BE2C (cell line): ENCODE measurements at regions not wholly inside any gene's neighbourhood (a gene's known extent, or its start where the extent isn't known, plus 50 kb on each side); places are given as distances from the start of the nearest gene placed in this dataset.

Experiments used
- DNase-seq: peaks from one replicate; pipeline ENCODE4 v3.0.0-alpha.2; 2020
- H3K27me3 ChIP-seq: fragments of 250-450 bp; sonication (Bioruptor Pico); 2 replicates; pipeline ENCODE4 v1.5.1; 2020; ENCODE audit warnings: mild to moderate bottlenecking
- H3K36me3 ChIP-seq: fragments of 250-450 bp; sonication (Bioruptor Pico); 2 replicates; pipeline ENCODE4 v1.5.1; 2020; ENCODE audit warnings: mild to moderate bottlenecking
- H3K4me1 ChIP-seq: fragments of 250-450 bp; sonication (Bioruptor Pico); 2 replicates; pipeline ENCODE4 v1.5.1; 2020
- H3K4me3 ChIP-seq: 2 replicates; pipeline ENCODE4 v1.5.1; 2011; ENCODE audit warnings: low read depth, low read length
- H3K9me3 ChIP-seq: fragments of 250-450 bp; sonication (Bioruptor Pico); 2 replicates; pipeline ENCODE4 v1.5.1; 2020
- CTCF ChIP-seq: IDR thresholded peaks from 2 replicates; pipeline ENCODE4 v1.5.1; 2012; ENCODE audit warnings: mild to moderate bottlenecking, low read depth, low read length

GRCh38 chr17:77035526-77035925 is 105.2 kb upstream of the SEC14L1 start:
- DNase-seq = no peak
- H3K4me1 ChIP-seq = peaks cover 8% of the 10 kb centered on the region
- H3K27me3 ChIP-seq = no peaks in the 10 kb centered on the region
- no peak for TF ChIP-seq CTCF
- no peak overlapping the region for H3K4me3 ChIP-seq
- no peaks in the 10 kb centered on the region for H3K36me3 ChIP-seq
- no peaks in the 10 kb centered on the region for H3K9me3 ChIP-seq

- Histone ChIP-seq H3K27me3 (no peaks in the 10 kb centered on the region), H3K36me3 (no peaks in the 10 kb centered on the region), H3K4me1 (peaks cover 8% of the 10 kb centered on the region), H3K9me3 (no peaks in the 10 kb centered on the region), H3K4me3 (peak overlapping the region; percentile 53)
- TF ChIP-seq CTCF = no peak
- no peak for DNase-seq
Observed at GRCh38 chr17:77036136-77036840, 104.5 kb upstream of the SEC14L1 start.

GRCh38 chr17:77036841-77037381 is 103.9 kb upstream of the SEC14L1 start:
- peak; percentile 64 for DNase-seq
- peak; percentile 32 for TF ChIP-seq CTCF
- Histone ChIP-seq H3K9me3 (no peaks in the 10 kb centered on the region), H3K4me3 (peak overlapping the region; percentile 53), H3K36me3 (no peaks in the 10 kb centered on the region), H3K27me3 (no peaks in the 10 kb centered on the region), H3K4me1 (peaks cover 8% of the 10 kb centered on the region)

GRCh38 chr17:77037943-77038342 is 102.8 kb upstream of the SEC14L1 start:
- TF ChIP-seq CTCF = no peak
- Histone ChIP-seq H3K9me3 (no peaks in the 10 kb centered on the region), H3K27me3 (no peaks in the 10 kb centered on the region), H3K4me3 (no peak overlapping the region), H3K4me1 (peaks cover 8% of the 10 kb centered on the region), H3K36me3 (no peaks in the 10 kb centered on the region)
- DNase-seq = no peak

- Histone ChIP-seq H3K4me3 (no peak overlapping the region), H3K9me3 (no peaks in the 10 kb centered on the region), H3K27me3 (no peaks in the 10 kb centered on the region), H3K4me1 (peaks cover 8% of the 10 kb centered on the region), H3K36me3 (no peaks in the 10 kb centered on the region)
- no peak for DNase-seq
- TF ChIP-seq CTCF = no peak
Observed at GRCh38 chr17:77038884-77039555, 101.7 kb upstream of the SEC14L1 start.
